ENCODE measurements at regions not wholly inside any gene's neighbourhood (a gene's known extent, or its start where the extent isn't known, plus 50 kb on each side); places are given as distances from the start of the nearest gene placed in this dataset.
A peak's percentile ranks its signal among the peaks of the same experiment; 100 is the strongest.

- Histone ChIP-seq H3K36me3 (ENCODE audit: control insufficient read depth, insufficient read depth, low read length) (no peaks in the 10 kb centered on the region), H3K9me3 (ENCODE audit: control insufficient read depth, insufficient read depth, low read depth, low read length) (no peaks in the 10 kb centered on the region), H3K27me3 (ENCODE audit: control insufficient read depth, insufficient read depth, low read length) (no peaks in the 10 kb centered on the region), H3K4me3 (ENCODE audit: low read depth in 2 of 2, low read length in 2 of 2) (peak overlapping the region in 1 of 2 experiments; percentile 13; a peak in 2 of 4 replicates), H3K27ac (ENCODE audit: low read length) (peak overlapping the region; percentile 81), H3K4me1 (ENCODE audit: control insufficient read depth, insufficient read depth, low read length) (peaks cover 36% of the 10 kb centered on the region)
- ChIA-PET CTCF (interaction anchor here (0.5 to 1.0 kb wide), 4 partner anchors 12 to 174 kb away, joined by 3 to 6 read pairs (median 4); no protein-coding TSS in a partner anchor), POLR2A (interaction anchor here (1.7 kb wide), 1 partner anchor 18 kb away, joined by 7 read pairs; no protein-coding TSS in a partner anchor)
- ATAC-seq (peak; percentile 81), DNase-seq (ENCODE audit: low read depth, low spot score) (no peak)
- no TSS peak for BruUV-seq (replicated peaks)
- intact Hi-C loops (cut with micrococcal nuclease; ENCODE audit: unreplicated experiment): no loop called here
- TF ChIP-seq REST (IDR thresholded peaks at IDR 0.05; ENCODE audit: insufficient read depth in 1 of 2, low read depth in 2 of 2, low read length in 1 of 2): peak in 1 of 2 experiments; percentile 24; a peak in 1 of 4 replicates
- no peak for TF ChIP-seq CTCF (IDR thresholded peaks at IDR 0.05)
- TF ChIP-seq POLR2AphosphoS5 (IDR thresholded peaks at IDR 0.05; ENCODE audit: low read depth, low read length): peak; percentile 94
- TF ChIP-seq TCF7L2 (IDR thresholded peaks at IDR 0.05; ENCODE audit: low read depth, low read length): peak; percentile 95
- peak; percentile 68; the same call in 1 of the 2 replicates for TF ChIP-seq SIN3A (IDR thresholded peaks at IDR 0.05; ENCODE audit: borderline replicate concordance, insufficient read depth, low read depth, low read length)
- in situ Hi-C loops (cut with HindIII; ENCODE audit: low pct_unique_long_range_greater_than_20kb, low sequenced_read_pairs): no loop called here
Measured at GRCh38 chr1:201721082-201722049, 107.6 kb upstream of the IPO9 start.

- ChIA-PET POLR2A (no interaction called here), CTCF (interaction anchor here (0.6 kb wide), 1 partner anchor 589 kb away, joined by 3 read pairs; no protein-coding TSS in a partner anchor)
- Histone ChIP-seq H3K4me3 (ENCODE audit: low read depth in 2 of 2, low read length in 2 of 2) (no peak overlapping the region), H3K4me1 (ENCODE audit: control insufficient read depth, insufficient read depth, low read length) (peaks cover 32% of the 10 kb centered on the region), H3K27me3 (ENCODE audit: control insufficient read depth, insufficient read depth, low read length) (no peaks in the 10 kb centered on the region), H3K9me3 (ENCODE audit: control insufficient read depth, insufficient read depth, low read depth, low read length) (no peaks in the 10 kb centered on the region), H3K27ac (ENCODE audit: low read length) (peak overlapping the region; percentile 29; the same call in 1 of the 2 replicates), H3K36me3 (ENCODE audit: control insufficient read depth, insufficient read depth, low read length) (no peaks in the 10 kb centered on the region)
- intact Hi-C loops (cut with micrococcal nuclease; ENCODE audit: unreplicated experiment) (no loop called here), in situ Hi-C loops (cut with HindIII; ENCODE audit: low pct_unique_long_range_greater_than_20kb, low sequenced_read_pairs) (no loop called here)
- DNase-seq (ENCODE audit: low read depth, low spot score) (no peak), ATAC-seq (no peak)
- TF ChIP-seq CTCF (IDR thresholded peaks at IDR 0.05) (no peak), POLR2AphosphoS5 (IDR thresholded peaks at IDR 0.05; ENCODE audit: low read depth, low read length) (no peak), TCF7L2 (IDR thresholded peaks at IDR 0.05; ENCODE audit: low read depth, low read length) (no peak), REST (IDR thresholded peaks at IDR 0.05; ENCODE audit: insufficient read depth in 1 of 2, low read depth in 2 of 2, low read length in 1 of 2) (no peak), SIN3A (IDR thresholded peaks at IDR 0.05; ENCODE audit: borderline replicate concordance, insufficient read depth, low read depth, low read length) (no peak)
- BruUV-seq (replicated peaks): no TSS peak
Measured at GRCh38 chr1:201724039-201724765, 104.8 kb upstream of the IPO9 start.
